Adrenal gland (tissue), 9 donors: ENCODE measurements at regions not wholly inside any gene's neighbourhood (a gene's known extent, or its start where the extent isn't known, plus 50 kb on each side); places are given as distances from the start of the nearest gene placed in this dataset.
"Not testable (repeated sequence)": the region's sequence is repeated elsewhere in the genome, so short reads cannot be mapped to it uniquely, and the experiment has no call there.

Experiments used
- DNase-seq, 7 donors: peaks; one replicate each; pipeline ENCODE4 v3.0.0-alpha.2; 2019 to 2020
- H3K27ac ChIP-seq, 5 donors: fragments of 200-600 bp; sonication (generic) in 4 of 5; 1 replicate in 3 of 5; 2 replicates in 2 of 5; pipeline versions ENCODE4 v1.5.1 to v1.8.0; 2016 to 2020; ENCODE audit warnings: mild to moderate bottlenecking in 1 of 5
- H3K27me3 ChIP-seq: fragments of 200-600 bp; 2 replicates; pipeline ENCODE4 v1.8.0; 2021
- H3K36me3 ChIP-seq, 2 donors: fragments of 200-600 bp; replicated peaks in 1 of 2; 1 replicate in 1 of 2; 2 replicates in 1 of 2; pipeline versions ENCODE4 v1.5.1 to v1.8.0; 2018 to 2022
- H3K4me1 ChIP-seq, 2 donors: fragments of 200-600 bp; replicated peaks in 1 of 2; 1 replicate in 1 of 2; 2 replicates in 1 of 2; pipeline versions ENCODE4 v1.5.1 to v1.8.0; 2018 to 2021
- H3K4me3 ChIP-seq, 4 donors: fragments of 200-600 bp; sonication (generic) in 3 of 4; one replicate each; pipeline ENCODE4 v1.5.1; 2016 to 2018
- H3K9me3 ChIP-seq, 3 donors: fragments of 200-600 bp; sonication (generic) in 1 of 3; replicated peaks in 1 of 3; 1 replicate in 2 of 3; 2 replicates in 1 of 3; pipeline versions ENCODE4 v1.5.1 to v1.8.0; 2016 to 2021
- POLR2A ChIP-seq, 2 donors: fragments of 450-650 bp; IDR thresholded peaks; one replicate each; pipeline ENCODE4 v1.6.1; 2017; ENCODE audit warnings: antibody characterized with exemption in 2 of 2, mild to moderate bottlenecking in 2 of 2, moderate library complexity in 1 of 2
- WGBS, 4 donors: extraction: QIAGEN DNeasy Blood & Tissue Kit in 2 of 4; methylation state at CpG; one replicate each; pipeline versions ENCODE4 v1.1.5 to v1.1.7; 2013 to 2017; 5-methylcytosine and 5-hydroxymethylcytosine counted together
- intact Hi-C, 2 donors: fragments of 100-400 bp; cut with DNase I; formaldehyde crosslinking; loops; one replicate each; pipeline versions ENCODE4 v1.14.1 to v1.15.0; 2022 to 2023
- TF ChIP-seq, protein P1 (sequence below), 6 experiments: fragments of 450-650 bp in 4 of 6; fragments of 200-600 bp in 2 of 6; sonication (generic) in 1 of 6; IDR thresholded peaks; 1 replicate in 5 of 6; 2 replicates in 1 of 6; pipeline versions ENCODE4 v1.5.1 to v1.8.0; 2016 to 2021; ENCODE audit warnings: antibody characterized with exemption in 6 of 6, mild to moderate bottlenecking in 2 of 6, moderate library complexity in 1 of 6
- donor health status: healthy with polysubstance abuse.
- donor health status: Bipolar disorder and iron deficiency.
- donor health status: DM: yes; HTN: yes; CAD: no.
- donor health status: DM: no; HTN: no; CAD: no.
- donor health status: DM: no; HTN: no; CAD: no.

DNA sequence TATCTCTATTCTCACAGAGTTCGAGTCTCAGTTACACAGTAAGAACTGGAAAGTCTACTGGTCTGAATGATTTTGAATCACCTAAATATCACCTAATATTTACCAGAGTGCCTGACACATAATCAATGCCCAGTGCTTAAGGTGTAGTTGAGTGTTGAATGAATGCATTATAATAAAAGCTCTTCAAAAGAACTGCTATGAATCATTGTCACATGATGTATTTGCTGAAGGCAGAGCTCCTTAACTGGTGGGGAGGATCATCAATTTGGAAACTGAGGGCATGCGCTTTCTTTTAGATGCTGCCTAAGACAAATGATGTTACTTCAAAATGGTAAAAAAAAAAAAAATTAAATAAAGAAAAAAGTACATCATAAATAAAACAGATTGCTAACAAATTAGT is 359.4 kb upstream of the KIF2B start:
- intact Hi-C loops = no loop called here
- TF ChIP-seq, protein P1, sequence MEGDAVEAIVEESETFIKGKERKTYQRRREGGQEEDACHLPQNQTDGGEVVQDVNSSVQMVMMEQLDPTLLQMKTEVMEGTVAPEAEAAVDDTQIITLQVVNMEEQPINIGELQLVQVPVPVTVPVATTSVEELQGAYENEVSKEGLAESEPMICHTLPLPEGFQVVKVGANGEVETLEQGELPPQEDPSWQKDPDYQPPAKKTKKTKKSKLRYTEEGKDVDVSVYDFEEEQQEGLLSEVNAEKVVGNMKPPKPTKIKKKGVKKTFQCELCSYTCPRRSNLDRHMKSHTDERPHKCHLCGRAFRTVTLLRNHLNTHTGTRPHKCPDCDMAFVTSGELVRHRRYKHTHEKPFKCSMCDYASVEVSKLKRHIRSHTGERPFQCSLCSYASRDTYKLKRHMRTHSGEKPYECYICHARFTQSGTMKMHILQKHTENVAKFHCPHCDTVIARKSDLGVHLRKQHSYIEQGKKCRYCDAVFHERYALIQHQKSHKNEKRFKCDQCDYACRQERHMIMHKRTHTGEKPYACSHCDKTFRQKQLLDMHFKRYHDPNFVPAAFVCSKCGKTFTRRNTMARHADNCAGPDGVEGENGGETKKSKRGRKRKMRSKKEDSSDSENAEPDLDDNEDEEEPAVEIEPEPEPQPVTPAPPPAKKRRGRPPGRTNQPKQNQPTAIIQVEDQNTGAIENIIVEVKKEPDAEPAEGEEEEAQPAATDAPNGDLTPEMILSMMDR (IDR thresholded peaks at IDR 0.05) = no peak
- TF ChIP-seq POLR2A (IDR thresholded peaks at IDR 0.05) = no peak

DNA sequence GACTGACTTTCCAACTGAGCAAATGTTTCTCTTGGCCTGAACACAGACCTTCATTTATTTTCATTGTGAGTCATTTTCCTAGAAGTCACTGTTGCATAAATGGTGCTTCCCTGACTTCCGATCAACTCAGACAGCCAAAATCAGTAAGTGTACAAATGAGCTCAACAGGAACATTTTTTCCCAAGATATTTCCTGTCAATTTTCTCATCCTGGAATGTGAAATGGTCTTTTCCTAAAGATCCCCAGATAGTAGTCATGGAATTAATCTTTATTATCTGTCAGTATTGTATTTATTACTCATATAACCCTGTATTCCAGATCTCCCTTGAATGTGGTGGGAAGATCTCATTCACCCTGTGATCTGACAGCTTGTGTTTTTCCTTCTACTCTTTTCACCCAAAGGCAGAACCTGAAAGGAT is 360.3 kb upstream of the KIF2B start:
- H3K36me3 ChIP-seq = no peaks in the 10 kb centered on the region
- 17 to 30% (median 24%) methylated on average over 1 of the region's 1 CpG for WGBS, 4 donors
- H3K27ac ChIP-seq = no peak overlapping the region
- no peak overlapping the region for H3K4me3 ChIP-seq
- TF ChIP-seq POLR2A (IDR thresholded peaks at IDR 0.05) = no peak
- TF ChIP-seq, protein P1 (IDR thresholded peaks at IDR 0.05) = no peak
- H3K9me3 ChIP-seq = no peaks in the 10 kb centered on the region
- no peaks in the 10 kb centered on the region for H3K4me1 ChIP-seq
- no peaks in the 10 kb centered on the region for H3K27me3 ChIP-seq
- intact Hi-C loops = no loop called here
- DNase-seq = no peak

More for the DNA sequence above, 359.4 kb upstream of the KIF2B start:
- DNase-seq = no peak
- Histone ChIP-seq H3K36me3 (no peaks in the 10 kb centered on the region), H3K9me3 (no peaks in the 10 kb centered on the region), H3K4me1 (no peaks in the 10 kb centered on the region), H3K27me3 (no peaks in the 10 kb centered on the region), H3K4me3 (no peak overlapping the region), H3K27ac (no peak overlapping the region)
- WGBS, 4 donors = 70 to 78% (median 75%) methylated on average over 2 of the region's 2 CpGs

DNA sequence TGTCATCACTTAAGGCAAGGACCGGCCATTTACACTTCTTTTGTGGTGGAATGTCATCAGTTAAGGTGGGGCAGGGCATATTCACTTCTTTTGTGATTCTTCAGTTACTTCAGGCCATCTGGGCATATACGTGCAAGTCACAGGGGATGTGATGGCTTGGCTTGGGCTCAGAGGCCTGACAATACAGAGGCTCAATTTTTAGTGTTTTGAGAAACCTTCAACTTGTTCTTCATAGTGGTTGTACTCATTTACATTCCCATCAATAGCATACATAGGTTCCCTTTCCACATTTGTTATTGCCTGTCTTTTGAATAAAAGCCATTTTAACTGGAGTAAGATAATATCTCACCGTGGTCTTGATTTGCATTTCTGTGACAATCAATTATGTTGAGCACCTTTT is 366.8 kb upstream of the KIF2B start:
- WGBS, 4 donors = 53 to 71% (median 60%) methylated on average over 2 of the region's 3 CpGs
- DNase-seq, intact Hi-C loops, H3K27ac ChIP-seq, H3K27me3 ChIP-seq, H3K4me1 ChIP-seq, H3K36me3 ChIP-seq, H3K4me3 ChIP-seq, H3K9me3 ChIP-seq: not testable (repeated sequence)

DNA sequence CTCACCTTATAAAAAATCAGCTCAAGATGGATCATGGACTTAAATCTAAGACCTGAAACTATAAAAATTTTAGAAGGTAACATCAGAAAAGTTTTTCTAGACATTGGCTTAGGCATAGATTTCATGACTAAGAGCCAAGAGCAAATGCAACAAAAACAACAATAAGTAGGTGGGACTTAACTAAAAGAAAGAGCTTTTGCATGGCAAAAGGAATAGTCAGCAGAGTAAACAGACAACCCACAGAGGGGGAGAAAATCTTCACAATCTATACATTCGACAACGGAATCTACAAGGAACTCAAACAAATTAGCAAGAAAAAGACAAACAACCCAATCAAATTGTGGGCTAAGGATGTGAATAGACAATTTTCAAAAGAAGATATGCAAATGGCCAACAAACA is 368.4 kb upstream of the KIF2B start:
- intact Hi-C loops = no loop called here
- H3K9me3 ChIP-seq = no peaks in the 10 kb centered on the region
- no peaks in the 10 kb centered on the region for H3K36me3 ChIP-seq
- no peak overlapping the region for H3K4me3 ChIP-seq
- no peaks in the 10 kb centered on the region for H3K27me3 ChIP-seq
- H3K27ac ChIP-seq = no peak overlapping the region
- TF ChIP-seq POLR2A (IDR thresholded peaks at IDR 0.05) = no peak
- TF ChIP-seq, protein P1 (IDR thresholded peaks at IDR 0.05) = no peak
- WGBS, 4 donors = 25 to 38% (median 29%) methylated on average over 2 of the region's 2 CpGs
- H3K4me1 ChIP-seq = no peaks in the 10 kb centered on the region
- DNase-seq = no peak

DNA sequence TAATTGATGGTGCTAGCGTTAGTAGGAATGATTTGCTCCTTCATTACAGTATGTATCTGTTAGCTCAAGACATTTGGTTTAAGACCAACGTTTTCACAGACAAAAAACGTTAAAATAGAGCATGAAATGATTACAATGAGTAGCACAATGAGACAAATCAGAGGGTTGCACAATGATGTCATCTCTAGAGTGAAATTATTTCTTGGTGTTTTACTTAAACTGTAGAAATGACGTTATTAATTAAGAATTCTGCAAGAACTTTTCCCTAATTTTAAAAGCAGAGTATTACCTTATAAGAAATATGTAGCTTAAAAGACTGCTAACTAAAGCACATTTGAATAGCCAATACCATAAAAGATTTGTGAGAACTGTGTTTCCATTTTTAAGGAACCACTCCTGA is 373.4 kb upstream of the KIF2B start:
- 34 to 59% (median 48%) methylated on average over 4 of the region's 4 CpGs for WGBS, 4 donors
- H3K9me3 ChIP-seq = no peaks in the 10 kb centered on the region
- no peak for DNase-seq
- H3K4me1 ChIP-seq = no peaks in the 10 kb centered on the region
- H3K36me3 ChIP-seq = no peaks in the 10 kb centered on the region
- TF ChIP-seq POLR2A (IDR thresholded peaks at IDR 0.05) = no peak
- TF ChIP-seq, protein P1 (IDR thresholded peaks at IDR 0.05) = no peak
- H3K4me3 ChIP-seq = no peak overlapping the region
- intact Hi-C loops = no loop called here
- H3K27ac ChIP-seq = no peak overlapping the region
- no peaks in the 10 kb centered on the region for H3K27me3 ChIP-seq
